HG03064 (cell line): ENCODE measurements at regions not wholly inside any gene's neighbourhood (a gene's known extent, or its start where the extent isn't known, plus 50 kb on each side); places are given as distances from the start of the nearest gene placed in this dataset.
A peak's percentile ranks its signal among the peaks of the same experiment; 100 is the strongest.
"Not testable (repeated sequence)": the region's sequence is repeated elsewhere in the genome, so short reads cannot be mapped to it uniquely, and the experiment has no call there.

ENCODE experiments used
- ATAC-seq: cut with Tn5 transposase; IDR thresholded peaks from one replicate; pipeline ENCODE4 v1.9.1; 2021; ENCODE audit warnings: low read depth; ENCODE audit not compliant: unreplicated experiment

DNA sequence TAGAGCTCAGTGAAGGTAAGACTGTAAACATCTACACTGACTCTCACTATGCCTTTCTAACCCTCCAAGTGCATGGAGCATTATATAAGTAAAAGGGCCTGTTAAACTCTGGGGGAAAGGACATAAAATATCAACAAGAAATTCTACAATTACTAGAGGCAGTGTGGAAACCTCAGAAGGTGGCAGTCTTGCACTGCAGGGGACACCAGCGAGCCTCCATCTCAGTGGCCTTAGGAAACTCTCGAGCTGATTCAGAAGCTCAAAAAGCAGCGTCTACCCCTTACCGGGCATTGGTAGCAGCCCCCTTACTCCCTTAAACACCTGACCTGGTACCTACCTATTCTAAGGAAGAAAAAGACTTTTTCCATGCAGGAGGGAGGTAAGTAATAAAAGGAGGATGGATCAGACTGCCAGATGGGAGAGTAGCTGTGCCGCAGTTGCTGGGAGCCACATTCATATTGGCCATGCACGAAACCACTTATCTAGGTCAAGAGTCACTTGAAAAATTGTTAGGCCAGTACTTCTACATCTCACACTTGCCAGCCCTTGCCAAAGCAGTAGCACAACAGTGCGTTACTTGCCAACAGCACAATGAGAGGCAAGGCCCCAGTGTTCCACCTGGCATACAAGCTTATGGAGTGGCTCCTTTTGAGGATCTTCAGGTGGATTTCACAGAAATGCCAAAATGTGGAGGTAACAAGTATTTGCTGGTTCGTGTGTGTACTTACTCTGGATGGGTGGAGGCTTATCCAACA is 258.8 kb upstream of the PRKX start:
- not testable (repeated sequence) for ATAC-seq

DNA sequence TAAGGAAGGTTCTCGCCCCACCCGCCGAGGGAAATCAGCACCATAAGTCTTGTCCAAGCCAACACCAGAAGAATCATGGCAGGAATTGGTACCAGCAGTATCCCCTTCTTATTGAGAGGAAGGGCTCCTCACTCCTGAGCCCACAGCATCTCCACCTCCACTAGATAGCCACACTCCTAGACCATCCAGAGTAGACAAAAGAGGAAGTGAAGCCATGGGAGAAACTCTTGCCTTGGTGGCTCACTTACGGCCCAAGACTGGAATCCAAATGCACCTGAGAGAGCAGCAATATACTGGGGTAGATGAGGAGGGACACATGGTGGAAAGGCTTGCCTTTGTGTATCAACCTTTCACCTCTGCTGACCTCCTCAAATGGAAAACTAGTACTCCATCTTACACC is 255.3 kb upstream of the PRKX start:
- no peak for ATAC-seq

DNA sequence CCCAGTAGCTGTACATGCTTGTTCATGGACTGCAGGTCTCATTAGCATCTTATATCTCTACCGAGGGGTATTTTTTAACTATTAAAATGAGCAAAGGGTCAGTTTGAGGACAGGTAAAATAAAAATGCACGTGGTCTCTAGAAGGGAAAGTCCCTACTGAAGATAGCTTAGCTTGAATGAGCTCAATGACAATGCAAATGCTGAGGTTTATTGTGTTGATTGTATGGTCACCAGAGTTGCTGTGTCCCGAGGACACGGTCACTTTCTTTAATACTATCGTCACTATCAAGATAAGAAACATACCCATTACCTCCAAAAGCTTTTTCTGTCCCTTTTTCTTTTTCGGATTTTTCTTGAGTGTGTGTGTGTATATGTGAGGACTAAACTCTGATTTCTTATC is 250.5 kb upstream of the PRKX start:
- ATAC-seq = peak; percentile 77

DNA sequence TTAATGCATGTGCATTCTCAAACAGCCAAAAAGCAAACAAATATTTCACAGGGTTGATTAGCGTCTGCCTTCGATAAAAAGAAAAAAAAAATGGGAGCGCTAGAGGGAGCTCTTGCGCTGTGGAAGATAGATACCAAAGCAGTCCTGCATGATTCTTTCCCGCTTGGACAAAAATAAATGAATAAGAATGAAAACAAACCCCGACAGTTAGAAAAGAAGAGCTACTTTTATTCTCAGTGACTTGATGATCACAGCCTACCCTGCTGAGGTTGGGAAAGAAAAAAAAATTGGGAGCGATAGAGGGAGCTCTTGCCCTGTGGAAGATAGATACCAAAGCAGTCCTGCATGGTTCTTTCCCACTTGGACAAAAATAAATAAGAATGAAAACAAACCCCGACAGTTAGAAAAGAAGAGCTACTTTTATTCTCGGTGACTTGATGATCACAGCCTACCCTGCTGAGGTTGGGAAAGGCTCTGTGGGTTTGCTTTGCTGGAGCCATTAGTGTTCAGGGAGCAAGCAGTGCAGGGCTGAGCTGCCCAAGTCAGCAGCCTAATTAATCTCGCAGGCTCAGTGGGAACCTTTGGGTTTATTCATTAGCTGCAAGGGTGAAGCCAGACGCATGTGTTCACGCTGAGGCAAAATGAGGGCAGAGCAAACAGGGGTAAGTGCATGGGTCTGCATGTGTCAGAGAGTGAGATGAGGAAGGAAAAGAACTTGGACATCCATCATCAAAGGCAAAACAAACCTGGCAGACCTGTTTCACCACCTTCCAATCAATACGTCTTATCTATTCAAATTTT is 249.3 kb upstream of the PRKX start:
- no peak for ATAC-seq

DNA sequence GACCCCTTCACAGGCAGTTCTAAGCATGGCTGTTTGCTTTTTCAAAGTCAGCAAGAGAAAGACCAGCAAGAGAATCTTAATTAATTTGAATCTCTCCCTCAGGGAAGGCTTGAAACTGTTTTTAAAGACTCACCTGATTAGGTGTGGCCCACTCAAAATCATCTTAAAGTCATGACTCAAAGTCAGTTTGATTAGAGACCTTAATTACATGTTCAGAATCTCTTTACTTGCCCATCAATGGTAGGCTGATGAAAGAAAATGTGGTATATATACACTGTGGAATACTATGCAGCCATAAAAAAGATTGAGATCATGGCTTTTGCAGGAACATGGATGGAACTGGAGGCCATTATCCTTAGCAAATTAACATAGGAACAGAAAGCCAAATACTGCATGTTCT is 247.5 kb upstream of the PRKX start:
- ATAC-seq = no peak

DNA sequence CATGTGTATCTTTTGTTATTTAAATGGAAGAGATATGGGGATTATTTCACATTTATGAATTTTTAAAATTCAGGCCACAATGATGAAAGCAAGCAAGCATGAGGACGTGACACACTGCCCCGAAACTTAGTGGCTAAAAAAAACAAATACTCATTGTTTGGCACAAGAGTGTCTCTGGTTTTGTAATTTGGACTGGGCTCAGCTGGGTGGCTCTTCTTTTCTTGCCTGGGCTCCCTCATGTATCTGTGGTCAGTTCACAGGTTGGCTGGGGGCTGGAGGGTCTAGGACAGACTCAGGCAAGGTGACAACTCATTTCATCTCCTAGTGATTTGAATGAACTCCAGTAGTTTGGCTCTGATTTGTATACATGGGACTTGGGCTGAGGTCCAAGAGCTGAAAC is 238.4 kb upstream of the PRKX start:
- ATAC-seq = no peak

DNA sequence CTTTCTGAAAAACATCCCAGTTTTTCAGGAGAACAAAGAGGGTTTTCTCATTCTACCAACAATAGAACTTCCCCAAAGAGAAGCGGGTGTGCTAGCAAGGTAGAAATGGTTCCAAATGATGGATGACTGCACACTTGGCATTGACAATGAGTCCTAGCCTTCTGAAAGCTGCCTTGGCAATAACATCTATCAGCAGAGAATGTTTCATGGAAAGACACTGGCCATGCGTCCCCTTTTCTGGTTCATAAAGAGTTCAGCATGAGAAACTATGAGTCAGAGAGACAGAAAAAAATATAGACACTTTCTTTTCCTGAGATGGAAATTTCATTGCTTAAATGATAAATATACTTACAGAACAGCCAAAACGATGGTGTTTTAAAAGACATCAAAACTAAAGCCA is 236.9 kb upstream of the PRKX start:
- no peak for ATAC-seq

DNA sequence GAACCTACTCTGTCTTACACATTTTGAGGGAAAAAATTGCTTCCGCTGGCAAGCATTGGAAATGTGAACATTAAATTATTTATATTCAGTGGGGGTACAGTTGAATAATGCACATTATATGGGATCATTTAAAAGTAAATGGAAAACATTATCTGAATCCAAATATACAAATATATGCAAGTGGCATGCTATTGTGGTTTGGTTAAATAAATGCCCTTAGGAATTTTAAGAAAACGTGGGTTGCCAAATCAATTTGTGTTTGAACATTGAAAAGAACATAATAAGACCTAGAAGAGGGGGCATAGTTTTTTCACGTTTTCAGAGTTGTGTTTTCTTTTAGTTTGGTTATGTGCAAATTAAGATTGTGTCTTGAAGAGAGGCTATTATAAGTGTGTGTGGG is 230.5 kb upstream of the PRKX start:
- no peak for ATAC-seq

DNA sequence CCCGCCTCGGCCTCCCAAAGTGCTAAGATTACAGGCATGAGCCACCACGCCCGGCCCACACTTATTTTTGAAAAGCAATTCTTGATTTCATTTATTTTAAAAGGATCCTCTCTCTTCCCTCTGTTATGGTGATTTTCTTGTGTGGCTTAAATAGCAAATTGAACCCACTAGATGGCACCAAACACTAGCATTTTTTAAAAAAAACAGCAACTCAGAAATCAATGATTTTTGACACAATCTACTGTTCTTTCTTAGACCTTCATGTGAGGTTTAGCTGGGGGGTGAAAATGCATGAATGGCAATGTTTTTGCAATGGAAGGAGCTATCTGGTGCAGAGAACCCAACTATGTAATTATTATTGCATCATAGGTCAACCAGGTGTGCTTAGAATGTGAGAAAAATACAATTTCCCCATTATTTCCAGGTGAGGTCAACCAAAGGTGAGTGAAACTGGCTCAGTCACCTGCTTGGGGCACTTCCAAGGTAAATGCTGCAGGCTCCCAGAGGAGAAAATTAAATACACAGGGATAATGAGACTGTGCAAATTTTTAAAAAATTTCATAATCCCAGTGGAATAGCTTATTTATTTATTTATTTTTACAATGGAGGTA is 226.7 kb upstream of the PRKX start:
- ATAC-seq = no peak

DNA sequence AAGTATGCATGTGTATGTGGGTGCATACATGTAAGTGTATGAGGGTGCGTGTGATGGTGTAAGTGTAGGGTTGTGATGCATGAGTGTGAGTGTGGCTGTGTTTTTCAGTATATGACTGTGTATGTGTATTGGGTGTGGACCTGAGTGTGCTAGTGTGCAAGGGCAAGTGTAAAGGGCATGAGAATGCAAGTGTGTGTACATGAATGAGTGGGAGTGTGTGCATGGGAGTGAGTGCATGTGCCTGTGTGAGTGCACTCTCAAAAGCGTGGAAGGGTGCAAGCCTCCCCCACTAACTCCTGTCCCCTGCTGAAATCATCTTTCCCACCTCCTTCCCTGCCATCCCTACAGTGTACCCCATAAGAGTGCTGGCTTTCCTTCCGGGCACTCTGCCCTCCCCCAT is 225.1 kb upstream of the PRKX start:
- ATAC-seq = no peak

DNA sequence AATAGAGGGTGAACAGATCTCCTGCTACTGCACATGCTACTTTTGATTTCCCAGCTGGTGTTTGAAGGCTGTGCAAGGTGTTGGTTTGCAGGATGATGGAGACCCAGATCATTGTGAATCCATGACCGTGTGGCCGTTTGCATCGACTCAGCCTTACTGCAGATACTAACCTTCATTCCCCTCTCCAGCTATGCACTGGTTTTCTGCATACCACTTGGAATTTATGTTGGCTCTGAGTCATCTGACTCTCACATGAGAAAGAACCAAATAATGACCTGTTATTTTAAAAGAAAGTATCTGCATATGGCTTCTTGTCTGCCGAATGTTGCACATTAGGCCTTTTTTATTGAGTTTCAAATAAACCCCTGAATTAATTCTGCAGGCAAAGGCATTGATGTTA is 221.7 kb upstream of the PRKX start:
- ATAC-seq = not testable (repeated sequence)

DNA sequence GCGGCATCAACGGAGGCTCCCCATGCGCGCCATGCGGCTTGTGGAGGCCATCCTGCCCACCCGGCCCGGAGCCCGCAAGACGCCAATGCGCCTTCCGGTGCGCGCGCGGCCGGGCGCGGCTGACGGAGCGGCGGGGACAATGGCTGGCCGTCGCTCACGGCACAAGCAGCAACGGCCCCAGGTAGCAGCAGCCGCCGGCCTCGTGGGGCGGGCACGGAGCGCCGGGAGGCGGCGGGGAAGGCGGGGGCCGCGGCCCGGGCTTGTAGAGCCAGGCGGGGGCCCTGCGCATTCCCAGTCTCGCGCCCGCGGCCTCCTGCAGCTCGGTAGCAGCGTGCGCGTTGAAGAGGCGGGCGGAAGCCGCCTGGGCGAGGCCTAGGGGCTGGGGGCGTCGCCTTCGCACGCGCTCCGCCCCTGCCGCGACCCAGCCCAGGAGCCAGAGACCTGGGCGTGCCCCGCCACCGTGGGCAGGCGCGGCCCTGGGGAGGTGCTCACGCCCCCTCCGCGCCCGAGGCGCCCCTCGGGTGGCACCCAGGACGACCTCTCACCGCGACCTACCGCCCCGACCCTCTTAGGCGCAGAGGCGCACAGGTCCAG is 207.1 kb upstream of the PRKX start:
- ATAC-seq = peak; percentile 98

DNA sequence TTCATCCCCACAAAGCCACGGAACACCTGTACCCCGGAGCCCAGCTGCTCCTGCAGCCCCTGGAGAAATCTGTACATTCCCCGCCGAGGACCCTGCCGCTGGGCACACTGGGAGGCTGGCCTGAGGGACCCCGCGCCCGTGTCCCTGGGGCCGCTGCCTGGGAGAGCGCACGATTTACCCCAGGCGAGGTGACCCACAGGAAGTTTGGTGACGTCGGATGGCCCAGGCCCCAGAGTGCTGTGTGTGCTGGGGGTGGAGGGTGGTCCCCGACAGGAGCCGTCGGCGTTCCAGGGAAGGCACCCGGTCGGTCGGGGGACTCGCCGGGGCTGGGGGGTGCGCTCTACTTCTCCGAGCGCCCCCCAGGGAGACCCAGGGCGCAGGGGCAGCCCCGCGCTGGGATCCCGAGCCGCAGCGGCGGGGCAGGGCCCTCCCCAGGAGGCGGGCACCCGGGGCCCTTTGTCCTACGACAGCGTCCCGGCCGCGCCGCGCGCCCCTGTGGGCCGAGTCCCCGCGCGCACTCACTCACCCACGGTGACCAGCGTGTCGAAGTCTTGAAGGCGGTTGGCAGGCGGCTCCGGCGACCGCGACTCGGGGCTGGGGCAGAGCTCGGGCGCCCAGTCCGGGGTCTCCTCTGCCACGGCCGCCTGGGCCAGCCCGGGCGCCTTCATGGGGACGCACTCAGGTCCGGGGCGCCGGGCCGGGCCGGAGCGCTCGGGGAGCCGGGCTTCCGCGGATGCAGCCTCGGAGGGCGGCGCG is 206.4 kb upstream of the PRKX start:
- peak; percentile 38 for ATAC-seq

DNA sequence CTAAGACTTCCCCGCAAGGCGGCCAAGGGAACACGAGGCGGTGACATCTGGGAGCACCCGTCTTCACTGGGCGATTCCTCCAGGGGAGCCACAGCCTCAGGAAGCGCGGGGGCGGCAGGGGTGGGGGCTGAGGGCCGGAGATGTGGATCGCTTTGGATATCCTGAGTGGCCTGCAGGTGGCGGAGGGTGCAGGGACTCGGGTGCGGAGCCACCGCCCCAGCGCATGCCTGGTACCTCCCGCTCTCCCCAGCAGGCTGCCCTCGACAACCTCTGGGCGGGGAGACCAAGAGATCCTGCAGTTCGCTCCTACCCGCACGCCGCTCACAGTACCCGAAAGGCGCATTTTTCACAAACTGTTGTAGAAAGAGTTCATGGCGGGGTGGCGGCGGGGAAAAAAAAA is 201.4 kb upstream of the PRKX start:
- not testable (repeated sequence) for ATAC-seq

DNA sequence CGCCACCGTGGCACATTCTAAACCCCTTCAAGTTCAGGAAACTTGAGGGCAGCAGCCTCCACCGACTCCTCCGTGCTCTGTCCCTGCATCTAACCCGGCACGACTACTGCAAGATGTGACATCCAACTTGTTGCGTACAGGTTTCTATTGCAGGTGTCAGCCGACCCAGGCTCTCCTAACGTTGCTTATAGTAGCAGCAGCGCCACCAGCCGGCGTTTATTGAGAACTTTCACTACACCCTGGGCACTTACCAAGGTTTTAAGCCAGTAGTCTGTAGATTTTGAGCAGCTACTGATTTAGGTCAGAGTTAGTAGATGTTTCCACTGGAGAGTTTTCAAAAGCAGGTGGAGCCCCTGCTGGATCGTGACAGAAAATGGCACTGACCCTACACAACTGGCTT is 200.6 kb upstream of the PRKX start:
- ATAC-seq = not testable (repeated sequence)

DNA sequence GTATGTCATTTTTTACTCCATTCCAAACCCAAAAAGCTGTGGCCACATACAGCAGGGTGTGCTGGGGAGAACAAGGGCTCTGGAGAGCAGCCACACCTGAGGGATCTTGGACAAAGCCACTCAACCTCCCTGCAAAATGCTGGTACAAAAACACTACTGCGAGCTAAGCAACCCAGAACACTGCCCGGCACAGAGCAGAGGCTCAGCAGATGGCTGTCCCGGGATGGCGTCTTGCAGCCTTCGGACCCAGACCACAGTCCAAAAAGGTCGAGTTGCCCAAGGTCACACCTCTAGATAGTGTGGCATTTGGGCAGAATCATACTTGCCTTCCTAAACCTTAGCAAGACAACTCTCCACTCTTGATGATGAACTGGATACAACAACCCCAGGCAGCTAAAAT is 197.6 kb upstream of the PRKX start:
- not testable (repeated sequence) for ATAC-seq

DNA sequence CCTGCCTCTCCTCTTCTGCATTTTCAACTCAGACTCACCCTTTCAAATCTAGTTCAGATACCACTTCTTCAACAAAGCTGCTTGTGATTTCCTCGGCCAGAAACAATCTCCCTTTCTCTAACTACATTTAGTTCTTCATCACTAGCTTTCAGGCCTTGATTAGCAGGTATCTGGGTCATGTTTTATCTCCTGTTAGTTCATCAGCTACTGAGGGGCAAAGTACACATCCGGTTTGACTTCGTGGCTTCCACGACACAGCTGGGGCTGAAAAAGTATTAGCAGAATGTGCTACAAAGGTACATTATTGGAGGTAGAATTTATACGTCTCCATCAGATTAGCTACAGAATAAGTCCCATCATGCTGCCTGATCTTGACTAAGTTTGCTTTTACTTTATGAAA is 197.2 kb upstream of the PRKX start:
- ATAC-seq = not testable (repeated sequence)

DNA sequence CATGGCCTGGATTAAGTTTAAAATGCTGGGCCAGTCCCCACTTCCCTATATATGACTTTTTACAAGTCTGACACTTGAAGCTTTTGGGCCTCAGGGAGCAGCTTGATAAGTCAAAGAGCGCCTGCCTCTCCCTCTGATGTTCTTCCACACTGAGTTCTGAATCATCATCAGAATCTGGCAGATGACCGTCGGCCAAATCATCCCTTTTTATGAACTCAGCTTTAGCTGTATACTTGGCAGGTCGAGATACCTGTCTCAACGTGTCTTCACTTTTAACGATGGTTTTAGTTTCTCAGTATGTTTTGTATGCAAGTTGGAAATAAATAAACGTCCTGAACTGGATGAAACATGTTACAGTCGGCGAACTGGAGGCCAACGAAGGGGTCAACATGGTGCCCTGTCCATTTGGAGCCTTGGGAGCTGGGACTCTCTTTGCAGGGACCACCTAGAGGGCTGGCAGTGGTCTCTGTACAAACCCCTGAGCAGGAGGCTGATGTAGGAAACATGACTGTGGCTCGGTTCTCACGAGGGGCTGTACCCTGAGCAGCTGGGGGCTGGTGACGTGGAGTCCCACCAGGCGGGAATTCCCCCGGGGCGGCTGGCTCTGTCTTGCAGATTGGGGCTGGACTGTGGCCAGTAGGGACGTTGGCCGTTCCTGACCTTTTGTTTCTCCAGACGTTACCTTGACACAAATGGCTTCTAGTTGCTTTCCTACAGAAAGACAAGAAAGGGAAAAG is 192.2 kb upstream of the PRKX start:
- not testable (repeated sequence) for ATAC-seq

DNA sequence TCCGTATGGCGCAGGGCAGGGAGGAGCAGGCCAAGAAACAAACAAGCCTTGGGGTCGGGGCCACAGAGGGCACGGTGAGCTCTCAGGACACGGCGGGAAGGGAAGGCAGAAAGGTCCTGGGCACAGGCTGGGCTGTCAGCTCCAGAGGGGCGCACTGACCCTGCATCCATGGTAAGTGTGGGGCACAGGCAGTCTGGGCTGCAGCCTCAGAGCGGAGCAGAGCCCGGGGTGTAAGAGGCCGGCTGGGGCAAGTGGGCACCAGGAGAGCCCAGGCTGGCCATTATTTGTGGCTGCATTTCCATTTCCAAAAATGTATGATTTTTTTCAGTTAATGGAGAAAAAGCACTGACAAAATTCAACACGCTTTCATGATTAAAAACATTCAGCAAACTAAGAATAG is 188.8 kb upstream of the PRKX start:
- not testable (repeated sequence) for ATAC-seq

DNA sequence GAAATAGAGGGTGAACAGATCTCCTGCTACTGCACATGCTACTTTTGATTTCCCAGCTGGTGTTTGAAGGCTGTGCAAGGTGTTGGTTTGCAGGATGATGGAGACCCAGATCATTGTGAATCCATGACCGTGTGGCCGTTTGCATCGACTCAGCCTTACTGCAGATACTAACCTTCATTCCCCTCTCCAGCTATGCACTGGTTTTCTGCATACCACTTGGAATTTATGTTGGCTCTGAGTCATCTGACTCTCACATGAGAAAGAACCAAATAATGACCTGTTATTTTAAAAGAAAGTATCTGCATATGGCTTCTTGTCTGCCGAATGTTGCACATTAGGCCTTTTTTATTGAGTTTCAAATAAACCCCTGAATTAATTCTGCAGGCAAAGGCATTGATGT is 183.3 kb upstream of the PRKX start:
- ATAC-seq = not testable (repeated sequence)
